Smooth muscle cell (in vitro differentiated cells): ENCODE measurements at regions not wholly inside any gene's neighbourhood (a gene's known extent, or its start where the extent isn't known, plus 50 kb on each side); places are given as distances from the start of the nearest gene placed in this dataset.

Source experiments
- DNase-seq: peaks from one replicate; lab custom pipeline; 2025; ENCODE audit not compliant: unreplicated experiment; lab: John Stamatoyannopoulos, UW
- H2AFZ ChIP-seq: fragments of 200-600 bp; sonication (generic); 2 replicates; pipeline ENCODE4 v1.6.0; 2016; ENCODE audit warnings: antibody characterized with exemption, low read depth, mild to moderate bottlenecking
- H3F3A ChIP-seq: fragments of 200-600 bp; sonication (generic); 2 replicates; pipeline ENCODE4 v1.6.0; 2017; ENCODE audit warnings: antibody characterized with exemption, low read depth
- H3K27ac ChIP-seq: fragments of 200-600 bp; sonication (generic); 2 replicates; pipeline ENCODE4 v1.5.1; 2016; ENCODE audit warnings: low read depth, mild to moderate bottlenecking
- H3K27me3 ChIP-seq: fragments of 200-600 bp; sonication (generic); 2 replicates; pipeline ENCODE4 v1.6.1; 2016; ENCODE audit warnings: low read depth, mild to moderate bottlenecking
- H3K36me3 ChIP-seq: fragments of 200-600 bp; sonication (generic); 2 replicates; pipeline ENCODE4 v1.5.1; 2016; ENCODE audit warnings: low read depth
- H3K4me1 ChIP-seq: fragments of 200-600 bp; sonication (generic); 2 replicates; pipeline ENCODE4 v1.5.1; 2016; ENCODE audit warnings: low read depth
- H3K4me2 ChIP-seq: fragments of 200-600 bp; sonication (generic); 2 replicates; pipeline ENCODE4 v1.6.0; 2016; ENCODE audit warnings: mild to moderate bottlenecking
- H3K4me3 ChIP-seq: fragments of 200-600 bp; sonication (generic); 2 replicates; pipeline ENCODE4 v1.5.1; 2016; ENCODE audit warnings: mild to moderate bottlenecking
- H3K79me2 ChIP-seq: fragments of 200-600 bp; sonication (generic); 2 replicates; pipeline ENCODE4 v1.6.0; 2016; ENCODE audit warnings: low read depth, mild to moderate bottlenecking
- H3K9ac ChIP-seq: fragments of 200-600 bp; sonication (generic); 2 replicates; pipeline ENCODE4 v1.6.0; 2016; ENCODE audit warnings: low read depth
- H3K9me3 ChIP-seq: fragments of 200-600 bp; sonication (generic); replicated peaks from 2 replicates; pipeline ENCODE4 v1.5.1; 2016; ENCODE audit warnings: low read depth
- H4K20me1 ChIP-seq: fragments of 200-600 bp; sonication (generic); 2 replicates; pipeline ENCODE4 v1.6.0; 2016; ENCODE audit warnings: low read depth
- CTCF ChIP-seq: fragments of 200-600 bp; sonication (generic); IDR thresholded peaks from 2 replicates; pipeline ENCODE4 v1.5.1; 2017; ENCODE audit warnings: borderline replicate concordance, mild to moderate bottlenecking, antibody characterized with exemption; ENCODE audit not compliant: insufficient read depth, poor library complexity, severe bottlenecking
- WGBS: methylation state at CpG from one replicate; pipeline ENCODE4 v1.1.7; 2016; ENCODE audit warnings: low lambda C conversion rate; 5-methylcytosine and 5-hydroxymethylcytosine counted together

GRCh38 chr14:29453045-29453444, 474.6 kb downstream of the PRKD1 start:
- Histone ChIP-seq H3K9me3 (no peaks in the 10 kb centered on the region), H3K27ac (no peak overlapping the region), H2AFZ (no peak overlapping the region), H3F3A (no peaks in the 10 kb centered on the region), H3K36me3 (no peaks in the 10 kb centered on the region), H3K79me2 (no peaks in the 10 kb centered on the region), H3K4me1 (peaks cover 11% of the 10 kb centered on the region), H3K27me3 (peaks cover 7% of the 10 kb centered on the region), H4K20me1 (no peaks in the 10 kb centered on the region), H3K9ac (no peak overlapping the region), H3K4me3 (no peak overlapping the region), H3K4me2 (no peak overlapping the region)
- TF ChIP-seq CTCF = no peak
- DNase-seq = no peak

GRCh38 chr14:29454026-29454693, 473.5 kb downstream of the PRKD1 start:
- TF ChIP-seq CTCF = no peak

GRCh38 chr14:29458547-29458946, 469.1 kb downstream of the PRKD1 start:
- H3K9ac ChIP-seq = no peak overlapping the region
- no peaks in the 10 kb centered on the region for H3F3A ChIP-seq
- 83% methylated on average over 1 of the region's 1 CpG for whole genome bisulfite sequencing
- no peaks in the 10 kb centered on the region for H4K20me1 ChIP-seq
- no peak for TF ChIP-seq CTCF
- peaks cover 11% of the 10 kb centered on the region for H3K4me1 ChIP-seq
- no peaks in the 10 kb centered on the region for H3K9me3 ChIP-seq
- DNase-seq = no peak
- peaks cover 3% of the 10 kb centered on the region for H3K27me3 ChIP-seq
- no peak overlapping the region for H3K4me2 ChIP-seq
- H3K4me3 ChIP-seq = no peak overlapping the region
- no peaks in the 10 kb centered on the region for H3K36me3 ChIP-seq
- H3K27ac ChIP-seq = no peak overlapping the region
- no peaks in the 10 kb centered on the region for H3K79me2 ChIP-seq
- H2AFZ ChIP-seq = no peak overlapping the region

More at GRCh38 chr14:29454026-29454693, 473.5 kb downstream of the PRKD1 start:
- Histone ChIP-seq H3K4me1 (peaks cover 11% of the 10 kb centered on the region), H4K20me1 (no peaks in the 10 kb centered on the region), H3F3A (no peaks in the 10 kb centered on the region), H3K9me3 (no peaks in the 10 kb centered on the region), H2AFZ (no peak overlapping the region), H3K36me3 (no peaks in the 10 kb centered on the region), H3K79me2 (no peaks in the 10 kb centered on the region), H3K4me3 (no peak overlapping the region), H3K4me2 (no peak overlapping the region), H3K27ac (no peak overlapping the region), H3K9ac (no peak overlapping the region), H3K27me3 (peaks cover 7% of the 10 kb centered on the region)
- DNase-seq = no peak
- WGBS = 66% methylated on average over 4 of the region's 4 CpGs

- Histone ChIP-seq H3K27ac (no peak overlapping the region), H3K4me1 (peaks cover 10% of the 10 kb centered on the region), H3K79me2 (no peaks in the 10 kb centered on the region), H3K4me3 (no peak overlapping the region), H4K20me1 (no peaks in the 10 kb centered on the region), H3F3A (no peaks in the 10 kb centered on the region), H3K27me3 (peaks cover 3% of the 10 kb centered on the region), H3K4me2 (no peak overlapping the region), H3K9me3 (no peaks in the 10 kb centered on the region), H3K9ac (no peak overlapping the region), H2AFZ (no peak overlapping the region), H3K36me3 (no peaks in the 10 kb centered on the region)
- no peak for DNase-seq
- WGBS = 79% methylated on average over 5 of the region's 5 CpGs
- no peak for TF ChIP-seq CTCF
Measured at GRCh38 chr14:29459531-29459930, 468.1 kb downstream of the PRKD1 start.
